ENCODE measurements at regions not wholly inside any gene's neighbourhood (a gene's known extent, or its start where the extent isn't known, plus 50 kb on each side); places are given as distances from the start of the nearest gene placed in this dataset.

- 82 to 90% (median 87%) methylated on average over 5 of the region's 5 CpGs for WGBS, 4 donors
- Histone ChIP-seq H3K4me3 (no peak overlapping the region), H3K27ac (no peak overlapping the region), H3K36me3 (no peaks in the 10 kb centered on the region), H3K4me1 (peaks cover 0 to 4% (median 0%) of the 10 kb centered on the region in 12 donors), H3K9me3 (no peaks in the 10 kb centered on the region), H3K27me3 (no peaks in the 10 kb centered on the region)
- DNase-seq: no peak
- no peak for ATAC-seq
- intact Hi-C loops (cut with DNase I): no loop called here
- TF ChIP-seq POLR2A (IDR thresholded peaks at IDR 0.05) (no peak), CTCF (IDR thresholded peaks at IDR 0.05) (no peak)
Measured at GRCh38 chr4:11685481-11685880, 256.8 kb upstream of the HS3ST1 start.

GRCh38 chr4:11675051-11675800 is 246.5 kb upstream of the HS3ST1 start:
- DNase-seq (no peak), ATAC-seq (no peak)
- H3K27ac ChIP-seq: no peak overlapping the region
- H3K36me3 ChIP-seq: no peaks in the 10 kb centered on the region
- intact Hi-C loops (cut with DNase I): no loop called here
- WGBS, 4 donors: 81 to 98% (median 92%) methylated on average over 3 of the region's 3 CpGs
- no peaks in the 10 kb centered on the region for H3K9me3 ChIP-seq
- H3K27me3 ChIP-seq: no peaks in the 10 kb centered on the region
- H3K4me1 ChIP-seq: no peaks in the 10 kb centered on the region
- no peak for TF ChIP-seq POLR2A (IDR thresholded peaks at IDR 0.05)
- TF ChIP-seq CTCF (IDR thresholded peaks at IDR 0.05): no peak
- no peak overlapping the region for H3K4me3 ChIP-seq

GRCh38 chr4:11670304-11670703 is 241.6 kb upstream of the HS3ST1 start:
- Histone ChIP-seq H3K27ac (no peak overlapping the region), H3K4me1 (no peaks in the 10 kb centered on the region), H3K27me3 (no peaks in the 10 kb centered on the region), H3K36me3 (no peaks in the 10 kb centered on the region), H3K9me3 (no peaks in the 10 kb centered on the region), H3K4me3 (no peak overlapping the region)
- TF ChIP-seq POLR2A (IDR thresholded peaks at IDR 0.05) (no peak), CTCF (IDR thresholded peaks at IDR 0.05) (no peak)
- ATAC-seq (no peak), DNase-seq (no peak)
- intact Hi-C loops (cut with DNase I): no loop called here

- intact Hi-C loops (cut with DNase I): no loop called here
- Histone ChIP-seq H3K27me3 (no peaks in the 10 kb centered on the region), H3K4me1 (no peaks in the 10 kb centered on the region), H3K4me3 (no peak overlapping the region), H3K36me3 (no peaks in the 10 kb centered on the region), H3K9me3 (no peaks in the 10 kb centered on the region), H3K27ac (no peak overlapping the region)
- no peak for TF ChIP-seq POLR2A (IDR thresholded peaks at IDR 0.05)
- no peak for TF ChIP-seq CTCF (IDR thresholded peaks at IDR 0.05)
- DNase-seq (no peak), ATAC-seq (no peak)
- WGBS, 4 donors: 38 to 99% (median 83%) methylated on average over 2 of the region's 2 CpGs
Measured at GRCh38 chr4:11669156-11669555, 240.5 kb upstream of the HS3ST1 start.

All from heart left ventricle (tissue), 16 donors.